GM21526 (cell line): ENCODE measurements at regions not wholly inside any gene's neighbourhood (a gene's known extent, or its start where the extent isn't known, plus 50 kb on each side); places are given as distances from the start of the nearest gene placed in this dataset.

Source experiments
- ATAC-seq: cut with Tn5 transposase; IDR thresholded peaks from one replicate; pipeline ENCODE4 v1.9.1; 2021; ENCODE audit warnings: moderate library complexity; ENCODE audit not compliant: unreplicated experiment, low FRiP score

- ATAC-seq, result peak; percentile 64
These were observed 210.6 kb downstream of the AUH start for GRCh38 chr9:91150998-91151717.

GRCh38 chr9:91151718-91152095, 210.0 kb downstream of the AUH start:
- no peak for ATAC-seq

DNA sequence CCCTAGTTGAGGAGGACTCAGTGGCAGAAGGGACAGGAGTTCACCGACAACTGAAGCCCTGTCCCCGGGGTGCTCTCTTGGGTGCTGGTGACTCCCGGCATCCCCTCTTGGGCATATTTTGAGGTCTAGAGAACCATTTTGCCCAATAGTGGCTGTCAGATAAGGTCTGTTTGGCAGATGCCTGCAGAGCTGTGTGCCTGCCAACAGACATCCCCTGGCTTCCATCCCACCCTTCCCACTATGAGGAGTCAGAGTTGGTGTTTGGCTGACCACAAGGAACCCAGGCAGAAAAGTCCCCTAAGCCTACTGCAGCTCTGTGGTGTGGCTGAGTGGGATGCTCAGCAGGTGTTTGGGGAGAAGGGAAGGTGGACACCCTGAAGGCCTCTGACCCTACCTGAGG, 207.0 kb downstream of the AUH start:
- ATAC-seq, result no peak

- ATAC-seq, result no peak
These were observed 206.5 kb downstream of the AUH start for GRCh38 chr9:91155181-91155580.

DNA sequence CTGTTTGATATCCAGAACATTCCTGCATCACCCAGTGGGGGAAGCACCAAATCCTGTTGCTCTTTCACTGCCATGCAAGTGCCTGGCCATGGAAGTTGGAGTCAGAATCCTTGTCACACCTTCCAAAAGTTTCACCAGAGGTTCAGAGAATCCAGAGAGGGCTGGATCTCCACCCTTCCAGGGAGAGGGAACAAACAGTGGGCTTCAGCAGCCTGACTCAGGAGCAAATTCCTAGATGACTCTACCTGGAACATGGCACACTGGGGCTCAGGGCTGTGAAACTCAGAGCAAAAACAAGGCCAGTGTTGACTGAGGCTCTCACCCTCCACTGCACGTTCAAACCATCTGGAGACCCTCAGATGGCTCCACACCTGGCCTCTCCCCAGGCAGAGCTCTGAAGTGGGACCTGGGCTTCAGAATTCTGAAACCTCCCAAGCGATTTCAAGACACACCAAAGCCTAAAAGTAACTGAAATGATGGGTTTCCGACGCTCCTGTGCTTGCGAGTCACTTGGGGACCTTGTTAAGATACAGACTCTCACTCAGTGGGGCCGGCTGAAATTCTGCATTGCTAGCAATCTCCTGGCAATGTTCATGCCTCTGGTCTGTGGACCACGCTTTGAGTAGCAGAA, 205.9 kb downstream of the AUH start:
- no peak for ATAC-seq

- no peak for ATAC-seq
These were observed 205.1 kb downstream of the AUH start for GRCh38 chr9:91156451-91157234.

DNA sequence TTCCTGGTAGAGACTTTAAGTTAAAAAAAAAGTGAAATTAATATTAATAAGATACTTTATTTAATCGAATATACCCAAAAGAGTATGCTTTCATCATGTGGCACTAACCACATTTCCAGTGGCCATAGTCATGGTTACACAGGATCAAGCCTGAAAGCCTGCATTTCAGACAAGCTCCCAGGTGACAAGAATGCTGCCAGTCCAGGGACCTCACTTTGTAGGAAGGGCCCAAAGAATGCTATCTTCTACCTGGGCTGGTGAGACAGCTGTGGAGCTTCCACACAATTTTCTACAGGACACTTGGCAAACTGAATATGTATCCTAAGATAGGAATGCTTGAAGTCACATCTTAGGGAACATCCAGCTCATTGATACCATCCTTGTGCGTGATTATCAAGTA, 203.8 kb downstream of the AUH start:
- no peak for ATAC-seq

GRCh38 chr9:91158286-91158685, 203.4 kb downstream of the AUH start:
- no peak for ATAC-seq

DNA sequence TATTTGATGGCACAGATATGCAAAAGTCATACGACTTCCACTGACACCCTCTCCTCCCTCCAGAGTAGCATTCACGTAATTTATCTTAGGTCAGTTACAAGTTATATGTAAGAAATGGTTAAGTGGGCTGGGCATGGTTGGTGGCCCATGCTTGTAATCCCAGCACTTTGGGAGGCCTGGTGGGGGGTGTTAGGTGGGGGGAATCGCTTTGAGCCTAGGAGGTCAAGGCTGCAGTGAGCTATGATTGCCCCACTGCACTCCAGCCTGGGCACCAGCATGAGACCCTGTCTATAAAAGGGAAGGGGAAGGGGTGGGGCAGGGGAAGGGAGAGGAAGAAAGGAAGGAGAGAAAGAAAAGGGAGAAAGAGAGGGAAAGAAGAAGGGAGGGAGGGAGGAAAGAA, 202.8 kb downstream of the AUH start:
- no peak for ATAC-seq

- ATAC-seq, result no peak
These were observed 202.0 kb downstream of the AUH start for GRCh38 chr9:91159664-91160121.

- ATAC-seq, result no peak
These were observed 201.5 kb downstream of the AUH start for GRCh38 chr9:91160181-91160580.

DNA sequence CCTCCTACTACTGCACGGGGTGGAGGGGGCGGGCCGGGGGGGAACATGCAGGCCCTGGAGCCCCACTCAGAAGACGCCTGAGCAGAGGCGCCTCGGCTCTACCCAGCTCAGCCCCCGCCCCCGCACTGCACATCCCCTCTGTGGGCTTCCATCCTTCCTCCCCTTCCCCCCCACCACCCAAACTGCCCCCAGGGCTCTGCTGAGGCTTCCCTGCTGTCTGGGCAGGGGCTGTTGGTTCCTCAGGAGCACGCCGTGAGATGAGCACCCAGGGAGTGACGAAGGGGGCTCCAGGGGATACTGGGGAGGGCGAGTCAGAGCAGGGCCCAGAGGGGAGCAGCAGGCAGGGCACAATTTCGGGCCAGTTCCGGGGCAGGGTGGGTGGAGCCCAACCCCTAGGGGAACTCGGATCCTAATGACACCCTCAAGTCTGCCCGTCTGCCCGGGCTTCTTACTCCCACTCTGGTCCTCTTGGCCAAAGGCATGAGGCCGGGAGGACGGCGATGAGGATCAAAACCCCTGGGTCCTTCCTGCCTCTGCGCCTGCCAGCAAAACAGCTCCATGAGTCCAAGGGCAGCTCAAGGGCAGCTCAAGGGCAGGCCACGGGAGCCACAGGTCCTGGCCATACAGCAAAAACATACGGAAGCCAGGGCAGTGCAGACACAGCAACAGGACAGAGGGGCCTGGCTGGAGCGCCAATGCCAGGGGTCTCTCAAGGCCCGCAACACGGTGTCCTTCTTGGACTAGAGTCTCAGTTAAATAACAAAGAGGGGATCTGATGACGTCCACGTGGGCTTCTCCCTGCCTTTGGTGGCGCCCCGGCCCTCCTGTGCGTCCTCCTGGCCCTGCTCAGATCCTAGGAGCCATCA, 200.9 kb downstream of the AUH start:
- no peak for ATAC-seq

- no peak for ATAC-seq
These were observed 200.0 kb downstream of the AUH start for GRCh38 chr9:91161465-91162300.

DNA sequence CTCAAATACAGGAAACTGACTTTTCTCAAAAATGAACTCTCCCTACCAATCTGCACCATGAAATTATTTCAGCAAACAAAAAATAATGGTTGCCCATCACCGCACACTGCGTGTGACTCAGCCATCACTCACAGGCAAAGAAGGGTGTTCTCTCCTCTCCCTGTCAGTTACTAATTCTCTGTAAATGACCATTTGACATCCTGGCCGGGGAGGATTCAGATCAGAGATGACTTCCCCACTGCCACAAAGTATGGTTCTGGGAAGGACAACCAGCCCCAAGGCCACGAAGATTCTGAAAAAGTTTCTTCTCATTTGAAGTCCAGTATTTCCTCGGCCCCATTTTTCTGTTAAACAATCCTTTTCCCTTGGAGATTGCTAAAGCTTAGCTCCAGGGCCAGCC, 199.4 kb downstream of the AUH start:
- ATAC-seq, result no peak

DNA sequence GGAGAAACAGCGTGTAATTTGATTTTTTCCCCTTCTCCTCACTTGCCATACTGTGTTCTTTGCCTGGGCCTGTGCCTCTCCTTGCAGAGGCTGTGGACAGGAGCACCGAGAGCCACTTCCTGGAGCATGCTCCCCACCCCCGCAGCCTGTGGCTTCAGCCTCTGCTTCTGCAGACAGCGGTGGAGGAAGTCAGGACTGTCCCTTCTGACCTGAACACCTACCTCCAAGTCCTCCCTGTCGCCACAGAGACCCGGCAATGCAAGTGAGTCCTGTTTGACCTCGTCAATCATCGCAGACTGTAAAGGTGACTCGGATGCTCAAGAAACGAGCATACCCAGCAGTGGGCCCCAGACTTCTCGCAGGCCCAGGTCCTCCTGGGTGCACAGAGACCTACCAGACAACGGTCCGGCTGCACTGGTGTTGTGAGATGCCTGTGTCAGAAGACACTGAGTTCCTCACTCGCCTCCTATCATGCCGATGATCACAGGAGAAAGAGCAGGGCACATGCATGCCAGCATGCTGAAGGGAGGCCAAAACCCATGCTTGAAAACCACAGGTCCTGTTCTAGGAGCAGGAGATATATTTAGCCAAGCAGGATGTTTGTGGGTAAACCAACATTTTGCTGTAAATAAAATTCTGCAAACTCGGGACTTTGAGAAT, 198.8 kb downstream of the AUH start:
- ATAC-seq, result peak; percentile 77

GRCh38 chr9:91163444-91163772, 198.3 kb downstream of the AUH start:
- ATAC-seq, result no peak

- no peak for ATAC-seq
These were observed 197.8 kb downstream of the AUH start for GRCh38 chr9:91163773-91164471.
